GM12873 (cell line): ENCODE measurements at regions not wholly inside any gene's neighbourhood (a gene's known extent, or its start where the extent isn't known, plus 50 kb on each side); places are given as distances from the start of the nearest gene placed in this dataset.

ENCODE experiments used
- TF ChIP-seq, protein P1 (sequence below): IDR thresholded peaks from 2 replicates; pipeline ENCODE4 v1.5.1; 2012; ENCODE audit warnings: low read depth, mild to moderate bottlenecking, moderate library complexity, low read length, control low read depth; ENCODE audit not compliant: insufficient read depth; ENCODE audit errors: missing control alignments

GRCh38 chr2:19120181-19120580, 238.2 kb downstream of the OSR1 start:
- TF ChIP-seq, protein P1, sequence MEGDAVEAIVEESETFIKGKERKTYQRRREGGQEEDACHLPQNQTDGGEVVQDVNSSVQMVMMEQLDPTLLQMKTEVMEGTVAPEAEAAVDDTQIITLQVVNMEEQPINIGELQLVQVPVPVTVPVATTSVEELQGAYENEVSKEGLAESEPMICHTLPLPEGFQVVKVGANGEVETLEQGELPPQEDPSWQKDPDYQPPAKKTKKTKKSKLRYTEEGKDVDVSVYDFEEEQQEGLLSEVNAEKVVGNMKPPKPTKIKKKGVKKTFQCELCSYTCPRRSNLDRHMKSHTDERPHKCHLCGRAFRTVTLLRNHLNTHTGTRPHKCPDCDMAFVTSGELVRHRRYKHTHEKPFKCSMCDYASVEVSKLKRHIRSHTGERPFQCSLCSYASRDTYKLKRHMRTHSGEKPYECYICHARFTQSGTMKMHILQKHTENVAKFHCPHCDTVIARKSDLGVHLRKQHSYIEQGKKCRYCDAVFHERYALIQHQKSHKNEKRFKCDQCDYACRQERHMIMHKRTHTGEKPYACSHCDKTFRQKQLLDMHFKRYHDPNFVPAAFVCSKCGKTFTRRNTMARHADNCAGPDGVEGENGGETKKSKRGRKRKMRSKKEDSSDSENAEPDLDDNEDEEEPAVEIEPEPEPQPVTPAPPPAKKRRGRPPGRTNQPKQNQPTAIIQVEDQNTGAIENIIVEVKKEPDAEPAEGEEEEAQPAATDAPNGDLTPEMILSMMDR = no peak

GRCh38 chr2:19119326-19120001, 239.0 kb downstream of the OSR1 start:
- TF ChIP-seq, protein P1 = no peak

DNA sequence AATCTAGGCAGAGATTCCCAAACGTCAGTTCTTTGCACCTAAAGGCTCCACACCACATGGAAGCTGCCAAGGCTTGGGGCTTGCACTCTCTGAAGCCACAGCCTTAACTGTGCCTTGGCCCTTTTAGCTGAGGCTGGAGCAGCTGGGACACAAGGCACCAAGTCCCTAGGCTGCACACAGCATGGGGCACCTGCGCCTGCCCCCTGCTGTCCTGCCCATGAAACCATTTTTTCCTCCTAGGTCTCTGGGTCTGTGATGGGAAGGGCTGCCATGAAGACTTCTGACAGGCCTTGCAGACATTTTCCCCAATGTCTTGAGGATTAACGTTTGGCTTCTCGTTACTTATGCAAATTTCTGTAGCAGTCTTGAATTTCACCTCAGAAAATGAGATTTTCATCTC, 241.5 kb downstream of the OSR1 start:
- TF ChIP-seq, protein P1 = no peak

DNA sequence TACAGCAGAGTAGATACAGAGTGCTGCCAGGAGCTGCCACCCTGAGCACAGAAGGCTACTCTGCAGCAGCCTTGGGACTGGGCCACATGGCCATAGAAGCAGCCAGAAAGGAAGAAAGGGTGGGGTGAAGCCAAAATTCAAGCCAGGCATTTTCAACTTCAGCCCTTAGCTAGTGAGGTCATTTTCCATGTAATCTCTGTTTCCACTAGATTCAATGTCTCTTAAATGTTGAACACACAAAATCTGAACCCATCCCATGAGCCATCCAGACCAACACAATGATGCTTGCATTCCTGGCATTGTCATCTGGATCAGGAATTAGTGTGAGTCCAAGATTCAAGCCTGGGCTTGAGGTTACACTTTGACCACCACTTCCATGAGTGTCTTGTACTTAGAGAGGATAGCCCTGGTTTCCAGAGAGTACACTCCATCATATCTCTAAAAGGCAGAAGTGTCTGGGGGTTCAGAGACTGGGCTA, 243.6 kb downstream of the OSR1 start:
- TF ChIP-seq, protein P1 = no peak

- TF ChIP-seq, protein P1 = no peak
Observed at GRCh38 chr2:19114126-19114525, 244.3 kb downstream of the OSR1 start.

- TF ChIP-seq, protein P1 = no peak
Observed at GRCh38 chr2:19111354-19111753, 247.1 kb downstream of the OSR1 start.

- TF ChIP-seq, protein P1 = no peak
Observed at GRCh38 chr2:19109518-19109917, 248.9 kb downstream of the OSR1 start.

DNA sequence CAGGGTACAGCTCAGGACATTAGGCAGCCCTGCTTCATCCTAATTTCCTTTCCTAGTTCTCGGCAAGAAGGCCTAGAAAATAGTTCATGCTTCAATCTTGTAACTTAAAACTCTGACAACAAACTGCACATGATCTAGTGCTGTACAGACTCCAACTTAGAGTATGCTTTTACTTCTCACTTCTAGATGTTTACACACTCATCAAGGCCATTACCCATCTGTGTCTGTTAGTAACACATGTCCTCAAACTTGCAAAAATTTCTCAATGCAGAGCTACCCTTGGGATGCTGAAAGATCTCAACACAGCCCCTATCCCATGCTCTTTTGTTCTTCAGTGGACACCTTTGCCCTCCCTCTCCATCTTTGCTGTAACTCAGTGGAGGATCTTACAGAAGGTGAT, 252.0 kb downstream of the OSR1 start:
- TF ChIP-seq, protein P1 = no peak
